HEK293 (cell line): ENCODE measurements at regions not wholly inside any gene's neighbourhood (a gene's known extent, or its start where the extent isn't known, plus 50 kb on each side); places are given as distances from the start of the nearest gene placed in this dataset.

Experiments
- RBAK ChIP-seq: fragments of 450-650 bp; formaldehyde crosslinking; IDR thresholded peaks from 2 replicates; pipeline ENCODE4 v1.5.1; 2016; ENCODE audit warnings: missing biosample characterization, missing genetic modification characterization
- YY2 ChIP-seq: fragments of 450-650 bp; formaldehyde crosslinking; IDR thresholded peaks from 2 replicates; pipeline ENCODE4 v1.5.1; 2016; ENCODE audit warnings: missing biosample characterization, missing genetic modification characterization
- ZEB2 ChIP-seq: fragments of 450-650 bp; formaldehyde crosslinking; IDR thresholded peaks from 2 replicates; pipeline ENCODE4 v1.5.1; 2016; ENCODE audit warnings: missing biosample characterization, missing genetic modification characterization
- ZFP37 ChIP-seq: fragments of 450-650 bp; formaldehyde crosslinking; IDR thresholded peaks from 2 replicates; pipeline ENCODE4 v1.5.1; 2016; ENCODE audit warnings: missing biosample characterization, missing genetic modification characterization
- ZNF2 ChIP-seq: fragments of 450-650 bp; formaldehyde crosslinking; IDR thresholded peaks from 2 replicates; pipeline ENCODE4 v1.5.1; 2016; ENCODE audit warnings: missing biosample characterization, missing genetic modification characterization
- ZNF555 ChIP-seq: fragments of 450-650 bp; formaldehyde crosslinking; conservative IDR thresholded peaks from 2 replicates; pipeline ENCODE4 v1.5.1; 2017; ENCODE audit warnings: missing biosample characterization, mild to moderate bottlenecking, missing genetic modification characterization, inconsistent platforms
- ZNF76 ChIP-seq: fragments of 450-650 bp; formaldehyde crosslinking; IDR thresholded peaks from 2 replicates; pipeline ENCODE4; 2016; ENCODE audit warnings: low read depth, missing biosample characterization, missing genetic modification characterization, borderline replicate concordance
- ZNF768 ChIP-seq: fragments of 450-650 bp; formaldehyde crosslinking; IDR thresholded peaks from 2 replicates; pipeline ENCODE4 v1.5.1; 2018; ENCODE audit warnings: missing biosample characterization, mild to moderate bottlenecking, missing genetic modification characterization
- ZNF792 ChIP-seq: fragments of 450-650 bp; formaldehyde crosslinking; IDR thresholded peaks from 2 replicates; pipeline ENCODE4 v1.5.1; 2016; ENCODE audit warnings: missing biosample characterization, missing genetic modification characterization
- ZNF830 ChIP-seq: fragments of 450-650 bp; IDR thresholded peaks from 2 replicates; pipeline ENCODE4 v1.5.0; 2018; ENCODE audit warnings: missing biosample characterization, missing genetic modification characterization, low read depth, mild to moderate bottlenecking, moderate library complexity
- TF ChIP-seq, protein P1 (sequence below): fragments of 450-650 bp; formaldehyde crosslinking; IDR thresholded peaks from 2 replicates; pipeline ENCODE4 v1.5.1; 2016; ENCODE audit warnings: missing biosample characterization, missing genetic modification characterization
- TF ChIP-seq, protein P2 (sequence below): fragments of 450-650 bp; formaldehyde crosslinking; IDR thresholded peaks from 2 replicates; pipeline ENCODE4 v1.5.1; 2017; ENCODE audit warnings: missing biosample characterization, missing genetic modification characterization
- TF ChIP-seq, protein P3 (sequence below): fragments of 450-650 bp; formaldehyde crosslinking; IDR thresholded peaks from 2 replicates; pipeline ENCODE4 v1.5.1; 2016; ENCODE audit warnings: missing biosample characterization, missing genetic modification characterization
- TF ChIP-seq, protein P4 (sequence below): fragments of 450-650 bp; formaldehyde crosslinking; IDR thresholded peaks from 2 replicates; pipeline ENCODE4 v1.5.1; 2016; ENCODE audit warnings: missing biosample characterization, missing genetic modification characterization, borderline replicate concordance
- TF ChIP-seq, protein P5 (sequence below): fragments of 450-650 bp; formaldehyde crosslinking; IDR thresholded peaks from 2 replicates; pipeline ENCODE4 v1.5.1; 2017; ENCODE audit warnings: missing biosample characterization, missing genetic modification characterization
- TF ChIP-seq, protein P6 (sequence below): fragments of 450-650 bp; formaldehyde crosslinking; IDR thresholded peaks from 2 replicates; pipeline ENCODE4 v1.5.1; 2016; ENCODE audit warnings: missing biosample characterization, missing genetic modification characterization
- TF ChIP-seq, protein P7 (sequence below): fragments of 450-650 bp; formaldehyde crosslinking; IDR thresholded peaks from 2 replicates; pipeline ENCODE4 v1.5.1; 2016; ENCODE audit warnings: missing biosample characterization, missing genetic modification characterization
- TF ChIP-seq, protein P8 (sequence below): fragments of 450-650 bp; formaldehyde crosslinking; IDR thresholded peaks from 2 replicates; pipeline ENCODE4 v1.5.1; 2016; ENCODE audit warnings: missing biosample characterization, missing genetic modification characterization

DNA sequence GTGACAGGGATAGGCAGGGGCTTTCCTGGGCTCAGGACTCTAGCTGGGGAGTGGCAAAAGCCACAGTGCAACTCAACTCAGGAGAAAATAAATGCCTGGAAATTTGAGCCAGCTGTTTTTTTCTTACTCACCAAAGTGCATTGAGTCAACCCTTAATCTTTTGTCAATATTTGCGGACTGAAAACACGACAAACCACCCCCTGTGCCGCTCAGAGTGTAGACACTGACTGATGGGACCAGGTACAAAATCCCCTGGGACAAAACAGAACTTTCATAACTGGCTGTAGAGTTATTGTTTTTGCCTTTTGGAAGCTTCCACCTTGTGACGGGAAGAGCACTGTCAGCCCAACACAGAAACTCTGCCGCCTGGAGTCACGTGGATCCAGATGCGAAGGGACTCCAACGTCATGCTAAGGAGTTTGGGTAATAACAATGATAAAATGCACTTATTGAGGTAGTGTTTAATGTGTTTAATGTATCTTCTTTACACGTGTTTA, 164.6 kb downstream of the PLPP3 start (continued):
- TF ChIP-seq, protein P1, sequence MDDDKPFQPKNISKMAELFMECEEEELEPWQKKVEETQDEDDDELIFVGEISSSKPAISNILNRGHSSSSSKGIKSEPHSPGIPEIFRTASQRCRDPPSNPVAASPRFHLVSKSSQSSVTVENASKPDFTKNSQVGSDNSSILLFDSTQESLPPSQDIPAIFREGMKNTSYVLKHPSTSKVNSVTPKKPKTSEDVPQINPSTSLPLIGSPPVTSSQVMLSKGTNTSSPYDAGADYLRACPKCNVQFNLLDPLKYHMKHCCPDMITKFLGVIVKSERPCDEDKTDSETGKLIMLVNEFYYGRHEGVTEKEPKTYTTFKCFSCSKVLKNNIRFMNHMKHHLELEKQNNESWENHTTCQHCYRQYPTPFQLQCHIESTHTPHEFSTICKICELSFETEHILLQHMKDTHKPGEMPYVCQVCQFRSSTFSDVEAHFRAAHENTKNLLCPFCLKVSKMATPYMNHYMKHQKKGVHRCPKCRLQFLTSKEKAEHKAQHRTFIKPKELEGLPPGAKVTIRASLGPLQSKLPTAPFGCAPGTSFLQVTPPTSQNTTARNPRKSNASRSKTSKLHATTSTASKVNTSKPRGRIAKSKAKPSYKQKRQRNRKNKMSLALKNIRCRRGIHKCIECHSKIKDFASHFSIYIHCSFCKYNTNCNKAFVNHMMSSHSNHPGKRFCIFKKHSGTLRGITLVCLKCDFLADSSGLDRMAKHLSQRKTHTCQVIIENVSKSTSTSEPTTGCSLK (tag by site-specific recombination), result no peak
- TF ChIP-seq RBAK (tag by site-specific recombination) (no peak), YY2 (tag by site-specific recombination) (no peak), ZNF768 (tag by site-specific recombination) (no peak), ZEB2 (tag by site-specific recombination) (peak; percentile 84), ZNF792 (tag by site-specific recombination) (no peak), ZNF830 (no peak), ZNF2 (tag by site-specific recombination) (no peak), ZNF76 (tag by site-specific recombination) (0 out of 2 replicates have a peak, but pooled peaks have one; percentile 10), ZFP37 (tag by site-specific recombination) (no peak), ZNF555 (no peak)
- TF ChIP-seq, protein P2, sequence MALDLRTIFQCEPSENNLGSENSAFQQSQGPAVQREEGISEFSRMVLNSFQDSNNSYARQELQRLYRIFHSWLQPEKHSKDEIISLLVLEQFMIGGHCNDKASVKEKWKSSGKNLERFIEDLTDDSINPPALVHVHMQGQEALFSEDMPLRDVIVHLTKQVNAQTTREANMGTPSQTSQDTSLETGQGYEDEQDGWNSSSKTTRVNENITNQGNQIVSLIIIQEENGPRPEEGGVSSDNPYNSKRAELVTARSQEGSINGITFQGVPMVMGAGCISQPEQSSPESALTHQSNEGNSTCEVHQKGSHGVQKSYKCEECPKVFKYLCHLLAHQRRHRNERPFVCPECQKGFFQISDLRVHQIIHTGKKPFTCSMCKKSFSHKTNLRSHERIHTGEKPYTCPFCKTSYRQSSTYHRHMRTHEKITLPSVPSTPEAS, result no peak
- TF ChIP-seq, protein P3, sequence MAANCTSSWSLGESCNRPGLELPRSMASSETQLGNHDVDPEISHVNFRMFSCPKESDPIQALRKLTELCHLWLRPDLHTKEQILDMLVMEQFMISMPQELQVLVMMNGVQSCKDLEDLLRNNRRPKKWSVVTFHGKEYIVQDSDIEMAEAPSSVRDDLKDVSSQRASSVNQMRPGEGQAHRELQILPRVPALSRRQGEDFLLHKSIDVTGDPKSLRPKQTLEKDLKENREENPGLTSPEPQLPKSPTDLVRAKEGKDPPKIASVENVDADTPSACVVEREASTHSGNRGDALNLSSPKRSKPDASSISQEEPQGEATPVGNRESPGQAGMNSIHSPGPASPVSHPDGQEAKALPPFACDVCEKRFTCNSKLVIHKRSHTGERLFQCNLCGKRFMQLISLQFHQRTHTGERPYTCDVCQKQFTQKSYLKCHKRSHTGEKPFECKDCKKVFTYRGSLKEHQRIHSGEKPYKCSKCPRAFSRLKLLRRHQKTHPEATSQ, result no peak
- TF ChIP-seq, protein P4, sequence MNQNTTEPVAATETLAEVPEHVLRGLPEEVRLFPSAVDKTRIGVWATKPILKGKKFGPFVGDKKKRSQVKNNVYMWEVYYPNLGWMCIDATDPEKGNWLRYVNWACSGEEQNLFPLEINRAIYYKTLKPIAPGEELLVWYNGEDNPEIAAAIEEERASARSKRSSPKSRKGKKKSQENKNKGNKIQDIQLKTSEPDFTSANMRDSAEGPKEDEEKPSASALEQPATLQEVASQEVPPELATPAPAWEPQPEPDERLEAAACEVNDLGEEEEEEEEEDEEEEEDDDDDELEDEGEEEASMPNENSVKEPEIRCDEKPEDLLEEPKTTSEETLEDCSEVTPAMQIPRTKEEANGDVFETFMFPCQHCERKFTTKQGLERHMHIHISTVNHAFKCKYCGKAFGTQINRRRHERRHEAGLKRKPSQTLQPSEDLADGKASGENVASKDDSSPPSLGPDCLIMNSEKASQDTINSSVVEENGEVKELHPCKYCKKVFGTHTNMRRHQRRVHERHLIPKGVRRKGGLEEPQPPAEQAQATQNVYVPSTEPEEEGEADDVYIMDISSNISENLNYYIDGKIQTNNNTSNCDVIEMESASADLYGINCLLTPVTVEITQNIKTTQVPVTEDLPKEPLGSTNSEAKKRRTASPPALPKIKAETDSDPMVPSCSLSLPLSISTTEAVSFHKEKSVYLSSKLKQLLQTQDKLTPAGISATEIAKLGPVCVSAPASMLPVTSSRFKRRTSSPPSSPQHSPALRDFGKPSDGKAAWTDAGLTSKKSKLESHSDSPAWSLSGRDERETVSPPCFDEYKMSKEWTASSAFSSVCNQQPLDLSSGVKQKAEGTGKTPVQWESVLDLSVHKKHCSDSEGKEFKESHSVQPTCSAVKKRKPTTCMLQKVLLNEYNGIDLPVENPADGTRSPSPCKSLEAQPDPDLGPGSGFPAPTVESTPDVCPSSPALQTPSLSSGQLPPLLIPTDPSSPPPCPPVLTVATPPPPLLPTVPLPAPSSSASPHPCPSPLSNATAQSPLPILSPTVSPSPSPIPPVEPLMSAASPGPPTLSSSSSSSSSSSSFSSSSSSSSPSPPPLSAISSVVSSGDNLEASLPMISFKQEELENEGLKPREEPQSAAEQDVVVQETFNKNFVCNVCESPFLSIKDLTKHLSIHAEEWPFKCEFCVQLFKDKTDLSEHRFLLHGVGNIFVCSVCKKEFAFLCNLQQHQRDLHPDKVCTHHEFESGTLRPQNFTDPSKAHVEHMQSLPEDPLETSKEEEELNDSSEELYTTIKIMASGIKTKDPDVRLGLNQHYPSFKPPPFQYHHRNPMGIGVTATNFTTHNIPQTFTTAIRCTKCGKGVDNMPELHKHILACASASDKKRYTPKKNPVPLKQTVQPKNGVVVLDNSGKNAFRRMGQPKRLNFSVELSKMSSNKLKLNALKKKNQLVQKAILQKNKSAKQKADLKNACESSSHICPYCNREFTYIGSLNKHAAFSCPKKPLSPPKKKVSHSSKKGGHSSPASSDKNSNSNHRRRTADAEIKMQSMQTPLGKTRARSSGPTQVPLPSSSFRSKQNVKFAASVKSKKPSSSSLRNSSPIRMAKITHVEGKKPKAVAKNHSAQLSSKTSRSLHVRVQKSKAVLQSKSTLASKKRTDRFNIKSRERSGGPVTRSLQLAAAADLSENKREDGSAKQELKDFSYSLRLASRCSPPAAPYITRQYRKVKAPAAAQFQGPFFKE (tag by site-specific recombination), result no peak
- TF ChIP-seq, protein P5, sequence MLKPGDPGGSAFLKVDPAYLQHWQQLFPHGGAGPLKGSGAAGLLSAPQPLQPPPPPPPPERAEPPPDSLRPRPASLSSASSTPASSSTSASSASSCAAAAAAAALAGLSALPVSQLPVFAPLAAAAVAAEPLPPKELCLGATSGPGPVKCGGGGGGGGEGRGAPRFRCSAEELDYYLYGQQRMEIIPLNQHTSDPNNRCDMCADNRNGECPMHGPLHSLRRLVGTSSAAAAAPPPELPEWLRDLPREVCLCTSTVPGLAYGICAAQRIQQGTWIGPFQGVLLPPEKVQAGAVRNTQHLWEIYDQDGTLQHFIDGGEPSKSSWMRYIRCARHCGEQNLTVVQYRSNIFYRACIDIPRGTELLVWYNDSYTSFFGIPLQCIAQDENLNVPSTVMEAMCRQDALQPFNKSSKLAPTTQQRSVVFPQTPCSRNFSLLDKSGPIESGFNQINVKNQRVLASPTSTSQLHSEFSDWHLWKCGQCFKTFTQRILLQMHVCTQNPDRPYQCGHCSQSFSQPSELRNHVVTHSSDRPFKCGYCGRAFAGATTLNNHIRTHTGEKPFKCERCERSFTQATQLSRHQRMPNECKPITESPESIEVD, result peak; percentile 71
- TF ChIP-seq, protein P6, sequence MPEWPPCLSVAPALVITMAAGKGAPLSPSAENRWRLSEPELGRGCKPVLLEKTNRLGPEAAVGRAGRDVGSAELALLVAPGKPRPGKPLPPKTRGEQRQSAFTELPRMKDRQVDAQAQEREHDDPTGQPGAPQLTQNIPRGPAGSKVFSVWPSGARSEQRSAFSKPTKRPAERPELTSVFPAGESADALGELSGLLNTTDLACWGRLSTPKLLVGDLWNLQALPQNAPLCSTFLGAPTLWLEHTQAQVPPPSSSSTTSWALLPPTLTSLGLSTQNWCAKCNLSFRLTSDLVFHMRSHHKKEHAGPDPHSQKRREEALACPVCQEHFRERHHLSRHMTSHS (tag by site-specific recombination), result no peak
- TF ChIP-seq, protein P7, sequence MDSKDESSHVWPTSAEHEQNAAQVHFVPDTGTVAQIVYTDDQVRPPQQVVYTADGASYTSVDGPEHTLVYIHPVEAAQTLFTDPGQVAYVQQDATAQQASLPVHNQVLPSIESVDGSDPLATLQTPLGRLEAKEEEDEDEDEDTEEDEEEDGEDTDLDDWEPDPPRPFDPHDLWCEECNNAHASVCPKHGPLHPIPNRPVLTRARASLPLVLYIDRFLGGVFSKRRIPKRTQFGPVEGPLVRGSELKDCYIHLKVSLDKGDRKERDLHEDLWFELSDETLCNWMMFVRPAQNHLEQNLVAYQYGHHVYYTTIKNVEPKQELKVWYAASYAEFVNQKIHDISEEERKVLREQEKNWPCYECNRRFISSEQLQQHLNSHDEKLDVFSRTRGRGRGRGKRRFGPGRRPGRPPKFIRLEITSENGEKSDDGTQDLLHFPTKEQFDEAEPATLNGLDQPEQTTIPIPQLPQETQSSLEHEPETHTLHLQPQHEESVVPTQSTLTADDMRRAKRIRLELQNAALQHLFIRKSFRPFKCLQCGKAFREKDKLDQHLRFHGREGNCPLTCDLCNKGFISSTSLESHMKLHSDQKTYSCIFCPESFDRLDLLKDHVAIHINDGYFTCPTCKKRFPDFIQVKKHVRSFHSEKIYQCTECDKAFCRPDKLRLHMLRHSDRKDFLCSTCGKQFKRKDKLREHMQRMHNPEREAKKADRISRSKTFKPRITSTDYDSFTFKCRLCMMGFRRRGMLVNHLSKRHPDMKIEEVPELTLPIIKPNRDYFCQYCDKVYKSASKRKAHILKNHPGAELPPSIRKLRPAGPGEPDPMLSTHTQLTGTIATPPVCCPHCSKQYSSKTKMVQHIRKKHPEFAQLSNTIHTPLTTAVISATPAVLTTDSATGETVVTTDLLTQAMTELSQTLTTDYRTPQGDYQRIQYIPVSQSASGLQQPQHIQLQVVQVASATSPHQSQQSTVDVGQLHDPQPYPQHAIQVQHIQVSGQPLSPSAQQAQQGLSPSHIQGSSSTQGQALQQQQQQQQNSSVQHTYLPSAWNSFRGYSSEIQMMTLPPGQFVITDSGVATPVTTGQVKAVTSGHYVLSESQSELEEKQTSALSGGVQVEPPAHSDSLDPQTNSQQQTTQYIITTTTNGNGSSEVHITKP (tag by site-specific recombination), result no peak
- TF ChIP-seq, protein P8, sequence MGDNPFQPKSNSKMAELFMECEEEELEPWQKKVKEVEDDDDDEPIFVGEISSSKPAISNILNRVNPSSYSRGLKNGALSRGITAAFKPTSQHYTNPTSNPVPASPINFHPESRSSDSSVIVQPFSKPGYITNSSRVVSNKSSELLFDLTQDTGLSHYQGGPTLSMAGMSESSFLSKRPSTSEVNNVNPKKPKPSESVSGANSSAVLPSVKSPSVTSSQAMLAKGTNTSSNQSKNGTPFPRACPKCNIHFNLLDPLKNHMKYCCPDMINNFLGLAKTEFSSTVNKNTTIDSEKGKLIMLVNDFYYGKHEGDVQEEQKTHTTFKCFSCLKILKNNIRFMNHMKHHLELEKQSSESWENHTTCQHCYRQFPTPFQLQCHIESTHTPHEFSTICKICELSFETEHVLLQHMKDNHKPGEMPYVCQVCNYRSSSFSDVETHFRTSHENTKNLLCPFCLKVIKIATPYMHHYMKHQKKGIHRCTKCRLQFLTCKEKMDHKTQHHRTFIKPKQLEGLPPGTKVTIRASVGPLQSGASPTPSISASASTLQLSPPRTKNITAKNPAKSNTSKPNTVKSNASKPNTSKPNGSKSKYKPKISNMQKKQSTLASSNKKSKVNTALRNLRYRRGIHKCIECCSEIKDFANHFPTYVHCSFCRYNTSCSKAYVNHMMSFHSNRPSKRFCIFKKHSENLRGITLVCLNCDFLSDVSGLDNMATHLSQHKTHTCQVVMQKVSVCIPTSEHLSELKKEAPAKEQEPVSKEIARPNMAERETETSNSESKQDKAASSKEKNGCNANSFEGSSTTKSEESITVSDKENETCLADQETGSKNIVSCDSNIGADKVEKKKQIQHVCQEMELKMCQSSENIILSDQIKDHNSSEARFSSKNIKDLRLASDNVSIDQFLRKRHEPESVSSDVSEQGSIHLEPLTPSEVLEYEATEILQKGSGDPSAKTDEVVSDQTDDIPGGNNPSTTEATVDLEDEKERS (tag by site-specific recombination), result no peak
